Activated B cell treated with CpG ODN at 0.5 μM for 24 hours (primary cell): ENCODE measurements at regions not wholly inside any gene's neighbourhood (a gene's known extent, or its start where the extent isn't known, plus 50 kb on each side); places are given as distances from the start of the nearest gene placed in this dataset.

ENCODE experiments used
- ATAC-seq: fragments of 200-7000 bp; cut with Tn5 transposase; one replicate; pipeline ENCODE4 v1.10.0; 2021; ENCODE audit warnings: low read depth, mild to moderate bottlenecking, moderate library complexity
- CTCF ChIA-PET: fragments of 350-600 bp; sonication (Branson Sonifier 250); formaldehyde crosslinking; loops from one replicate; lab custom pipeline; 2021; ENCODE audit warnings: antibody characterized with exemption; lab: Charles Lee
- POLR2A ChIA-PET: fragments of 350-600 bp; sonication (Branson Sonifier 250); formaldehyde crosslinking; loops from one replicate; lab custom pipeline; 2021; ENCODE audit warnings: antibody characterized with exemption; lab: Charles Lee
- DNase-seq: peaks from one replicate; pipeline ENCODE4 v3.0.0; 2022
- H3K27ac Mint-ChIP-seq: one replicate; pipeline ENCODE4 v1.8.0; 2020; ENCODE audit warnings: mixed read lengths
- H3K27me3 Mint-ChIP-seq: one replicate; pipeline ENCODE4 v1.8.0; 2021; ENCODE audit warnings: mixed read lengths
- H3K36me3 Mint-ChIP-seq: one replicate; pipeline ENCODE4 v1.8.0; 2021; ENCODE audit warnings: low read depth, mixed read lengths
- H3K4me1 Mint-ChIP-seq: one replicate; pipeline ENCODE4 v1.8.0; 2021; ENCODE audit warnings: mixed read lengths
- H3K4me3 Mint-ChIP-seq: one replicate; pipeline ENCODE4 v1.8.0; 2020; ENCODE audit warnings: mild to moderate bottlenecking, mixed read lengths
- H3K9me3 Mint-ChIP-seq: one replicate; pipeline ENCODE4 v1.8.0; 2020; ENCODE audit warnings: mixed read lengths
- intact Hi-C: fragments of 100-400 bp; cut with micrococcal nuclease; formaldehyde crosslinking; loops from one replicate; pipeline ENCODE4 v1.15.1; 2024
- TF ChIP-seq, protein P1 (sequence below): fragments of 200-600 bp; IDR thresholded peaks from one replicate; pipeline ENCODE4 v1.8.0; 2022; ENCODE audit warnings: antibody characterized with exemption, mild to moderate bottlenecking

DNA sequence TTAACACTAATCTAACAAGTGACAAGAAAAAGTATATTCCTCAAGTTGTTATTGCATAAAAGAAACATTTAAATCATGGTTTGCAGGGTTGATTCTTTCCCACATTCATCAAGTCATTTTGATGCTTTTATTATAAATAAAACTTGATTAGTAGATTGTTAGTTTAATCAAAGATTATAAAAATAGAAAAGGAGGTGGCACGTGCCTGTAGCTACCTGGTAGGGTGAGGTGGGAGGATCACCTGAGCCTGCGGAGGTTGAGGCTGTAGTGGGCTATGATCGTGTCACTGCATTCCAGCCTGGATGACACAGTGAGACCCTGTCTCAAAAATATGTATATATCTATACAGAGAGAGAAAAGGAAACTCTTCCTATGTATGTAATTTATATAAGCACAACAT, 433.2 kb upstream of the RGS6 start:
- H3K27me3 Mint-ChIP-seq: no peaks in the 10 kb centered on the region
- intact Hi-C loops: loop anchor here (2.0 kb wide), 1 partner anchor 176 kb away; no protein-coding TSS in a partner anchor
- peaks cover 32% of the 10 kb centered on the region for H3K4me1 Mint-ChIP-seq
- DNase-seq: no peak
- H3K27ac Mint-ChIP-seq: no peak overlapping the region
- H3K4me3 Mint-ChIP-seq: no peak overlapping the region
- ChIA-PET CTCF (interaction anchor here (0.9 kb wide), 1 partner anchor 95 kb away, joined by 3 read pairs; no protein-coding TSS in a partner anchor), POLR2A (no interaction called here)
- peaks cover 2% of the 10 kb centered on the region for H3K9me3 Mint-ChIP-seq
- TF ChIP-seq, protein P1, sequence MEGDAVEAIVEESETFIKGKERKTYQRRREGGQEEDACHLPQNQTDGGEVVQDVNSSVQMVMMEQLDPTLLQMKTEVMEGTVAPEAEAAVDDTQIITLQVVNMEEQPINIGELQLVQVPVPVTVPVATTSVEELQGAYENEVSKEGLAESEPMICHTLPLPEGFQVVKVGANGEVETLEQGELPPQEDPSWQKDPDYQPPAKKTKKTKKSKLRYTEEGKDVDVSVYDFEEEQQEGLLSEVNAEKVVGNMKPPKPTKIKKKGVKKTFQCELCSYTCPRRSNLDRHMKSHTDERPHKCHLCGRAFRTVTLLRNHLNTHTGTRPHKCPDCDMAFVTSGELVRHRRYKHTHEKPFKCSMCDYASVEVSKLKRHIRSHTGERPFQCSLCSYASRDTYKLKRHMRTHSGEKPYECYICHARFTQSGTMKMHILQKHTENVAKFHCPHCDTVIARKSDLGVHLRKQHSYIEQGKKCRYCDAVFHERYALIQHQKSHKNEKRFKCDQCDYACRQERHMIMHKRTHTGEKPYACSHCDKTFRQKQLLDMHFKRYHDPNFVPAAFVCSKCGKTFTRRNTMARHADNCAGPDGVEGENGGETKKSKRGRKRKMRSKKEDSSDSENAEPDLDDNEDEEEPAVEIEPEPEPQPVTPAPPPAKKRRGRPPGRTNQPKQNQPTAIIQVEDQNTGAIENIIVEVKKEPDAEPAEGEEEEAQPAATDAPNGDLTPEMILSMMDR: no peak
- H3K36me3 Mint-ChIP-seq: peaks cover 11% of the 10 kb centered on the region
- no peak for ATAC-seq

DNA sequence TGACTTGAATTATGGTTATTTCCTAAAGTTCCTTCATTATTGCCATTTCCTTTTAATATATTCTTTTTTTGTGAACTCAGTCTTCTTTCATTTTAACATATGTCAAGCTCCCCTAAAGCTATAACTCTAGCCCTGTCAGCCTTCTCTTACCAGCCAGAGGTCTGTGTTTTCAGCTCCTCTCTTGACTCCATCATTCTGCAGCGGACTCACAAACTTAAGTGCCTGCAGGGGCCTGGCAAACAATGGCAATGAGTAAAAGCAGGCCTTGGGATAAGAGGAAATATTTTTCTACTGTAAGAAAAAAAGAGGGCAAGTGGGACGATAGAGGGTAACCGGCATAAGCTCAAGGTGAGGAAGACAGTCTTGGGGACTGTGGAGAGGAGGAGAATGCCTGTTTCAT, 424.5 kb upstream of the RGS6 start:
- POLR2A ChIA-PET: interaction anchor here (1.1 kb wide), 1 partner anchor 10 kb away, joined by 3 read pairs; no protein-coding TSS in a partner anchor
- Mint-ChIP-seq H3K4me3 (no peak overlapping the region), H3K27ac (no peak overlapping the region), H3K9me3 (no peaks in the 10 kb centered on the region), H3K36me3 (peaks cover 24% of the 10 kb centered on the region), H3K27me3 (no peaks in the 10 kb centered on the region), H3K4me1 (peaks cover 16% of the 10 kb centered on the region)
- CTCF ChIA-PET: no interaction called here
- DNase-seq: no peak
- no peak for ATAC-seq
- TF ChIP-seq, protein P1: no peak
- intact Hi-C loops: no loop called here

DNA sequence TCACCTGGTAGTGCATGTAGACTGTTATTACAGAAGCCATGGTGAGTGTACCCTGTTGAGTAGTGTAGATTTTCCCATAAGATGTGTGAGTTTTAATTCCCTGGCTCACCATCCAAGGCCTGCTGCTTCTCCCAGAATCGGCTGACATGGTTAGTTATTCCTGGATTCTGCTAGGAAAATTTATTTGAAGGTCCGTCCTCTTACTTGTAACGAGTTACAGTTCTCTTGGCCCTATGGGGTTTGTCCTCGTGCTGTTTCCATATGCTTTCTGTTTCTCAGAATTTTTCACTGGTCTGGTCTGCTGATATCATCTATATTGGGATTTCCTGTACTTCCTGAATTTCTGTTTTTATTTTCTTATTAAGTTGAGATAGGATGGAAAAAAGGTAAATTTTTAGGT, 423.3 kb upstream of the RGS6 start:
- ChIA-PET POLR2A (interaction anchor here (1.1 kb wide), 1 partner anchor 11 kb away, joined by 3 read pairs; no protein-coding TSS in a partner anchor), CTCF (no interaction called here)
- H3K9me3 Mint-ChIP-seq: no peaks in the 10 kb centered on the region
- H3K27ac Mint-ChIP-seq: no peak overlapping the region
- no peak for DNase-seq
- H3K27me3 Mint-ChIP-seq: no peaks in the 10 kb centered on the region
- intact Hi-C loops: no loop called here
- ATAC-seq: no peak
- H3K4me1 Mint-ChIP-seq: peaks cover 15% of the 10 kb centered on the region
- peaks cover 36% of the 10 kb centered on the region for H3K36me3 Mint-ChIP-seq
- TF ChIP-seq, protein P1: no peak
- no peak overlapping the region for H3K4me3 Mint-ChIP-seq

DNA sequence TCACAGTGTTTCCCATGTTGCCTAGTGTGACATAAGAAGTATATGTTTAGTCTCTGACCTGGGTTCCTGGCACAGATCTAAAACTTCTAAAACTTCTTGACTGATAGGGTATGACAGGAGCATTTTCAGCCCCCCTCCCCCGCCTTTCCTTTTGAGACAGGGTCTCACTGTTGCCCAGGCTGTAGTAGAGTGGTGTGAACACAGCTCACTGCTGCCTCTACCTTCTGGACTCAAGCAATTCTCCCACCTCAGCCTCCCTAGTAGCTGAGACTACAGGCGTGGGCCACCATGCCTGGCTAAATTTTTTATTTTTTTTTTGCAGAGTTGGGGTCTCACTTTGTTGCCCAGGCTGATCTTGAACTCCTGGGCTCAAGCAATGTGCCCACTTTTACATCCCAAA, 421.1 kb upstream of the RGS6 start:
- POLR2A ChIA-PET: no interaction called here
- CTCF ChIA-PET: no interaction called here
- H3K4me1 Mint-ChIP-seq: peaks cover 15% of the 10 kb centered on the region
- no peak overlapping the region for H3K4me3 Mint-ChIP-seq
- ATAC-seq (no peak), DNase-seq (no peak)
- no peaks in the 10 kb centered on the region for H3K9me3 Mint-ChIP-seq
- H3K27me3 Mint-ChIP-seq: no peaks in the 10 kb centered on the region
- TF ChIP-seq, protein P1: no peak
- H3K36me3 Mint-ChIP-seq: peaks cover 52% of the 10 kb centered on the region
- no peak overlapping the region for H3K27ac Mint-ChIP-seq
- intact Hi-C loops: no loop called here

DNA sequence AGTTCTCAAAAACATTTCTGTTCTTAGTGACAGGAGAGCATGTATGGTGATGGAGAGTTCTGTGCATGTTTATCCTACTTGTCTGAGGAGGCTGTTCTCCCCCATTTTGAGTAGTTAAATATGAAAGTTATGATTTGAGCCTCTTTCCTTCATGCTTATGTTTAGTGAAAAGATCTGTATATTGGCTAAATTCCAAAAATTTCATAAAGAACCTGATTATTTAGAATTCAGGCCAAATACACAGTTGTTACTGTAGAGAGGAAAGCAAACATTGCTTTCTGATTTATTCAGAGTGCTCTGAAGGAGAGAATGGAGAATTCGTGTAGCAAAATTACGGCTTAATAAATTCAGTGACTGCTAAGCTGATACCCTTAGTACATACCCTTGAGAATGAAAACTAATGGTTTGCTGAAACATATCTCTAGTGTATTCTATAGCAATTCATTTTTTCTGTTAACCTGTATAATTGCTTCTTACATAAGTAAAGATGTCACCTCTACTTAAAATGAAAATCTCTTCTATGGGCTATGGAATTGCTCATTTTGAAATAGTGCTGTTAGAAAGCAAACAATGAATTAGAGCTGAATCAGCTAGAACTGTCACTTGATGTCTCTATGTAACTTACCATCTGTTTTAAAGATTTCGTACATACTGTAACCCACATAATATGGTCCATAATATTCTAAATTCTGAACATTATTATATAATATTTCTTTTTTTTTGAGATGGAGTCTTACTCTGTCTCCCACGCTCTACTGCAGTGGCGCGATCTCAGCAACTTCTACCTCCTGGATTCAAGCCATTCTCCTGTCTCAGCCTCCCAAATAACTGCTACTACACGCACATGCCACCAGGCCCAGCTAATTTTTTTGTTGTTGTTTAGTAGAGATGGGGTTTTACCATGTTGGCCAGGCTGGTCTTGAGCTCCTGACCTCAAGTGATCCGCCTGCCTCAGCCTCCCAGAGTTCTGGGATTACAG, 417.0 kb upstream of the RGS6 start:
- peaks cover 52% of the 10 kb centered on the region for H3K36me3 Mint-ChIP-seq
- H3K9me3 Mint-ChIP-seq: no peaks in the 10 kb centered on the region
- intact Hi-C loops: no loop called here
- DNase-seq: no peak
- H3K27ac Mint-ChIP-seq: no peak overlapping the region
- CTCF ChIA-PET: no interaction called here
- H3K4me1 Mint-ChIP-seq: peaks cover 3% of the 10 kb centered on the region
- no peaks in the 10 kb centered on the region for H3K27me3 Mint-ChIP-seq
- no peak overlapping the region for H3K4me3 Mint-ChIP-seq
- no peak for ATAC-seq
- POLR2A ChIA-PET: no interaction called here
- TF ChIP-seq, protein P1: no peak
